Left renal pelvis (tissue), 4 donors: ENCODE measurements at regions not wholly inside any gene's neighbourhood (a gene's known extent, or its start where the extent isn't known, plus 50 kb on each side); places are given as distances from the start of the nearest gene placed in this dataset.
"Not testable (repeated sequence)": the region's sequence is repeated elsewhere in the genome, so short reads cannot be mapped to it uniquely, and the experiment has no call there.

Experiments used
- DNase-seq, 4 donors: peaks; one replicate each; pipeline ENCODE4 v3.0.0-alpha.2; 2013; ENCODE audit warnings: low read depth in 4 of 4, low spot score in 3 of 4

- no peak for DNase-seq
Observed at GRCh38 chr3:83251490-83251889, 1490.0 kb upstream of the GBE1 start.

- DNase-seq = no peak
Observed at GRCh38 chr3:83250613-83251012, 1489.2 kb upstream of the GBE1 start.

- DNase-seq = no peak
Observed at GRCh38 chr3:83248454-83248853, 1487.0 kb upstream of the GBE1 start.

GRCh38 chr3:83235180-83235814 lies 1473.9 kb upstream of the GBE1 start:
- no peak for DNase-seq

GRCh38 chr3:83233715-83234114 lies 1472.3 kb upstream of the GBE1 start:
- no peak for DNase-seq

GRCh38 chr3:83230841-83231240 lies 1469.4 kb upstream of the GBE1 start:
- DNase-seq = no peak

- DNase-seq = no peak
Observed at GRCh38 chr3:83230376-83230775, 1468.9 kb upstream of the GBE1 start.

- DNase-seq = no peak
Observed at GRCh38 chr3:83226751-83227150, 1465.3 kb upstream of the GBE1 start.

- no peak for DNase-seq
Observed at GRCh38 chr3:83224101-83224868, 1462.8 kb upstream of the GBE1 start.

- no peak for DNase-seq
Observed at GRCh38 chr3:83218383-83219200, 1457.1 kb upstream of the GBE1 start.

- DNase-seq = not testable (repeated sequence)
Observed at GRCh38 chr3:83217595-83218118, 1456.2 kb upstream of the GBE1 start.

GRCh38 chr3:83216919-83217594 lies 1455.6 kb upstream of the GBE1 start:
- DNase-seq = no peak

GRCh38 chr3:83195243-83195642 lies 1433.8 kb upstream of the GBE1 start:
- DNase-seq = no peak

- no peak for DNase-seq
Observed at GRCh38 chr3:83193526-83193925, 1432.1 kb upstream of the GBE1 start.

GRCh38 chr3:83189634-83190033 lies 1428.2 kb upstream of the GBE1 start:
- no peak for DNase-seq

- no peak for DNase-seq
Observed at GRCh38 chr3:83169473-83169872, 1408.0 kb upstream of the GBE1 start.

- DNase-seq = no peak
Observed at GRCh38 chr3:83150896-83151295, 1389.5 kb upstream of the GBE1 start.

- no peak for DNase-seq
Observed at GRCh38 chr3:83140983-83141382, 1379.5 kb upstream of the GBE1 start.

- DNase-seq = no peak
Observed at GRCh38 chr3:83131236-83131635, 1369.8 kb upstream of the GBE1 start.

GRCh38 chr3:83122774-83123350 lies 1361.4 kb upstream of the GBE1 start:
- DNase-seq = no peak
